Fibroblast of upper back skin (primary cell): ENCODE measurements at regions not wholly inside any gene's neighbourhood (a gene's known extent, or its start where the extent isn't known, plus 50 kb on each side); places are given as distances from the start of the nearest gene placed in this dataset.
"Not testable (repeated sequence)": the region's sequence is repeated elsewhere in the genome, so short reads cannot be mapped to it uniquely, and the experiment has no call there.

Source experiments
- DNase-seq: peaks from one replicate; pipeline ENCODE4 v3.0.0-alpha.2; 2013

GRCh38 chr11:33457948-33458347 lies 200.8 kb downstream of the HIPK3 start:
- no peak for DNase-seq

- DNase-seq = no peak
These were observed 198.8 kb downstream of the HIPK3 start for GRCh38 chr11:33455867-33456463.

GRCh38 chr11:33454264-33454663 lies 197.1 kb downstream of the HIPK3 start:
- DNase-seq = no peak

- peak; percentile 93 for DNase-seq
These were observed 195.8 kb downstream of the HIPK3 start for GRCh38 chr11:33452836-33453624.

GRCh38 chr11:33451364-33451763 lies 194.2 kb downstream of the HIPK3 start:
- no peak for DNase-seq

- peak; percentile 58 for DNase-seq
These were observed 192.6 kb downstream of the HIPK3 start for GRCh38 chr11:33449798-33450197.

- DNase-seq = peak; percentile 43
These were observed 191.4 kb downstream of the HIPK3 start for GRCh38 chr11:33448461-33449130.

GRCh38 chr11:33445761-33446161 lies 188.6 kb downstream of the HIPK3 start:
- peak; percentile 88 for DNase-seq

- peak; percentile 35 for DNase-seq
These were observed 187.8 kb downstream of the HIPK3 start for GRCh38 chr11:33444835-33445594.

- DNase-seq = no peak
These were observed 186.5 kb downstream of the HIPK3 start for GRCh38 chr11:33443684-33444083.

- no peak for DNase-seq
These were observed 181.1 kb downstream of the HIPK3 start for GRCh38 chr11:33438301-33438700.

- DNase-seq = no peak
These were observed 180.3 kb downstream of the HIPK3 start for GRCh38 chr11:33437529-33437928.

GRCh38 chr11:33435216-33435615 lies 178.0 kb downstream of the HIPK3 start:
- no peak for DNase-seq

GRCh38 chr11:33434294-33434693 lies 177.1 kb downstream of the HIPK3 start:
- no peak for DNase-seq

GRCh38 chr11:33428435-33428834 lies 171.3 kb downstream of the HIPK3 start:
- not testable (repeated sequence) for DNase-seq

- no peak for DNase-seq
These were observed 163.9 kb downstream of the HIPK3 start for GRCh38 chr11:33420959-33421566.

GRCh38 chr11:33419924-33420323 lies 162.7 kb downstream of the HIPK3 start:
- DNase-seq = peak; percentile 35

- no peak for DNase-seq
These were observed 159.9 kb downstream of the HIPK3 start for GRCh38 chr11:33417121-33417520.

- DNase-seq = peak; percentile 70
These were observed 156.1 kb downstream of the HIPK3 start for GRCh38 chr11:33413301-33413700.

- no peak for DNase-seq
These were observed 155.1 kb downstream of the HIPK3 start for GRCh38 chr11:33412241-33412640.

- no peak for DNase-seq
These were observed 154.6 kb downstream of the HIPK3 start for GRCh38 chr11:33411751-33412150.

- no peak for DNase-seq
These were observed 153.0 kb downstream of the HIPK3 start for GRCh38 chr11:33410086-33410765.
